DND-41 (cell line): ENCODE measurements at regions not wholly inside any gene's neighbourhood (a gene's known extent, or its start where the extent isn't known, plus 50 kb on each side); places are given as distances from the start of the nearest gene placed in this dataset.

ENCODE experiments used
- ATAC-seq: fragments of 200-7000 bp; cut with Tn5 transposase; 3 replicates; pipeline ENCODE4 v1.9.1; 2021; ENCODE audit warnings: low read depth; ENCODE audit not compliant: insufficient read depth
- DNase-seq: peaks from one replicate; pipeline ENCODE4 v3.0.0-alpha.2; 2020
- H2AFZ ChIP-seq: 2 replicates; pipeline ENCODE4 v1.6.0; 2012; ENCODE audit warnings: low read depth, low read length
- H3K27ac ChIP-seq: 2 replicates; pipeline ENCODE4 v1.5.1; 2012; ENCODE audit warnings: low read length, inconsistent platforms
- H3K27me3 ChIP-seq: fragments of 200-600 bp; sonication (generic); 2 replicates; pipeline ENCODE4 v1.6.0; 2012; ENCODE audit warnings: low read length, mild to moderate bottlenecking, inconsistent platforms; ENCODE audit not compliant: insufficient read depth, poor library complexity
- H3K36me3 ChIP-seq: 2 replicates; pipeline ENCODE4 v1.5.1; 2012; ENCODE audit warnings: low read length, inconsistent platforms; ENCODE audit not compliant: insufficient read depth
- H3K4me1 ChIP-seq: 2 replicates; pipeline ENCODE4 v1.5.1; 2012; ENCODE audit warnings: mild to moderate bottlenecking, low read length; ENCODE audit not compliant: insufficient read depth
- H3K4me2 ChIP-seq: 2 replicates; pipeline ENCODE4 v1.6.0; 2012; ENCODE audit warnings: mild to moderate bottlenecking, moderate library complexity, low read length, inconsistent platforms; ENCODE audit not compliant: insufficient read depth
- H3K4me3 ChIP-seq, 2 experiments: fragments of 200-600 bp in 1 of 2; shearing (Covaris generic) in 1 of 2; 2 replicates each; pipeline ENCODE4 v1.5.1; 2012 to 2016; ENCODE audit warnings: inconsistent platforms in 2 of 2, low read length in 2 of 2, mild to moderate bottlenecking in 2 of 2, low read depth in 1 of 2, moderate library complexity in 1 of 2
- H3K79me2 ChIP-seq: 2 replicates; pipeline ENCODE4 v1.6.0; 2012; ENCODE audit warnings: low read length, inconsistent platforms; ENCODE audit not compliant: insufficient read depth
- H3K9ac ChIP-seq: 2 replicates; pipeline ENCODE4 v1.6.0; 2012; ENCODE audit warnings: low read depth, mild to moderate bottlenecking, inconsistent platforms, low read length, moderate library complexity
- H3K9me3 ChIP-seq: 2 replicates; pipeline ENCODE4 v1.5.1; 2012; ENCODE audit warnings: low read length, moderate library complexity, mild to moderate bottlenecking, inconsistent platforms; ENCODE audit not compliant: insufficient read depth, severe bottlenecking
- H4K20me1 ChIP-seq: 2 replicates; pipeline ENCODE4 v1.6.0; 2012; ENCODE audit warnings: low read length; ENCODE audit not compliant: insufficient read depth
- CTCF ChIP-seq: IDR thresholded peaks from 2 replicates; pipeline ENCODE4 v1.5.1; 2012; ENCODE audit warnings: borderline replicate concordance, low read length, moderate library complexity, mild to moderate bottlenecking; ENCODE audit not compliant: poor library complexity, severe bottlenecking; ENCODE audit errors: extremely low read depth
- EZH2 ChIP-seq: IDR thresholded peaks from 3 replicates; pipeline ENCODE4 v1.6.1; 2012; ENCODE audit warnings: borderline replicate concordance, low read depth, mild to moderate bottlenecking, moderate library complexity, low read length, inconsistent platforms; ENCODE audit not compliant: severe bottlenecking

- Histone ChIP-seq H4K20me1 (no peaks in the 10 kb centered on the region), H3K4me1 (no peaks in the 10 kb centered on the region), H3K79me2 (no peaks in the 10 kb centered on the region), H3K9ac (no peak overlapping the region), H3K27me3 (no peaks in the 10 kb centered on the region), H3K4me2 (no peak overlapping the region), H2AFZ (no peak overlapping the region), H3K9me3 (no peaks in the 10 kb centered on the region), H3K27ac (no peak overlapping the region), H3K36me3 (no peaks in the 10 kb centered on the region), H3K4me3 (no peak overlapping the region)
- DNase-seq (no peak), ATAC-seq (no peak)
- TF ChIP-seq CTCF (no peak), EZH2 (no peak)
Observed at GRCh38 chr3:4045756-4046155, 246.5 kb downstream of the LRRN1 start.

GRCh38 chr3:4047366-4047765, 248.1 kb downstream of the LRRN1 start:
- H3K36me3 ChIP-seq: no peaks in the 10 kb centered on the region
- H4K20me1 ChIP-seq: no peaks in the 10 kb centered on the region
- H3K4me3 ChIP-seq: no peak overlapping the region
- no peaks in the 10 kb centered on the region for H3K27me3 ChIP-seq
- ATAC-seq: no peak
- DNase-seq: no peak
- no peaks in the 10 kb centered on the region for H3K79me2 ChIP-seq
- H3K9me3 ChIP-seq: no peaks in the 10 kb centered on the region
- no peaks in the 10 kb centered on the region for H3K4me1 ChIP-seq
- H2AFZ ChIP-seq: no peak overlapping the region
- TF ChIP-seq CTCF (no peak), EZH2 (no peak)
- H3K27ac ChIP-seq: no peak overlapping the region
- H3K9ac ChIP-seq: no peak overlapping the region
- H3K4me2 ChIP-seq: no peak overlapping the region

- H3K9me3 ChIP-seq: no peaks in the 10 kb centered on the region
- no peak for TF ChIP-seq EZH2
- no peak for TF ChIP-seq CTCF
- no peak overlapping the region for H3K4me2 ChIP-seq
- DNase-seq (no peak), ATAC-seq (no peak)
- H2AFZ ChIP-seq: no peak overlapping the region
- H3K4me1 ChIP-seq: no peaks in the 10 kb centered on the region
- no peaks in the 10 kb centered on the region for H3K79me2 ChIP-seq
- H3K36me3 ChIP-seq: no peaks in the 10 kb centered on the region
- H3K27me3 ChIP-seq: no peaks in the 10 kb centered on the region
- no peak overlapping the region for H3K27ac ChIP-seq
- H3K9ac ChIP-seq: no peak overlapping the region
- no peaks in the 10 kb centered on the region for H4K20me1 ChIP-seq
- H3K4me3 ChIP-seq: no peak overlapping the region
Observed at GRCh38 chr3:4052706-4053105, 250.5 kb upstream of the SETMAR start.

GRCh38 chr3:4053975-4054374, 249.2 kb upstream of the SETMAR start:
- no peak overlapping the region for H2AFZ ChIP-seq
- no peaks in the 10 kb centered on the region for H3K9me3 ChIP-seq
- H3K27me3 ChIP-seq: no peaks in the 10 kb centered on the region
- DNase-seq (no peak), ATAC-seq (no peak)
- H3K9ac ChIP-seq: no peak overlapping the region
- no peaks in the 10 kb centered on the region for H3K4me1 ChIP-seq
- H3K4me3 ChIP-seq: no peak overlapping the region
- no peak overlapping the region for H3K27ac ChIP-seq
- no peaks in the 10 kb centered on the region for H3K36me3 ChIP-seq
- H3K79me2 ChIP-seq: no peaks in the 10 kb centered on the region
- TF ChIP-seq CTCF: no peak
- TF ChIP-seq EZH2: no peak
- no peaks in the 10 kb centered on the region for H4K20me1 ChIP-seq
- no peak overlapping the region for H3K4me2 ChIP-seq
